Right lobe of liver (tissue), 4 donors: ENCODE measurements at regions not wholly inside any gene's neighbourhood (a gene's known extent, or its start where the extent isn't known, plus 50 kb on each side); places are given as distances from the start of the nearest gene placed in this dataset.

ENCODE experiments used
- POLR2A ChIP-seq: fragments of 450-650 bp; IDR thresholded peaks from one replicate; pipeline ENCODE4 v1.6.1; 2017; ENCODE audit warnings: antibody characterized with exemption, mild to moderate bottlenecking
- TF ChIP-seq, protein P1 (sequence below), 4 donors: fragments of 200-600 bp in 3 of 4; fragments of 450-650 bp in 1 of 4; IDR thresholded peaks; one replicate each; pipeline versions ENCODE4 v1.5.1 to v1.8.0; 2016 to 2022; ENCODE audit warnings: antibody characterized with exemption in 4 of 4, mild to moderate bottlenecking in 2 of 4
- donor health status: DM: no; HTN: no; CAD: no.
- donor health status: DM: no; HTN: no; CAD: no.
- donor health status: DM: no; HTN: yes; CAD: no.

DNA sequence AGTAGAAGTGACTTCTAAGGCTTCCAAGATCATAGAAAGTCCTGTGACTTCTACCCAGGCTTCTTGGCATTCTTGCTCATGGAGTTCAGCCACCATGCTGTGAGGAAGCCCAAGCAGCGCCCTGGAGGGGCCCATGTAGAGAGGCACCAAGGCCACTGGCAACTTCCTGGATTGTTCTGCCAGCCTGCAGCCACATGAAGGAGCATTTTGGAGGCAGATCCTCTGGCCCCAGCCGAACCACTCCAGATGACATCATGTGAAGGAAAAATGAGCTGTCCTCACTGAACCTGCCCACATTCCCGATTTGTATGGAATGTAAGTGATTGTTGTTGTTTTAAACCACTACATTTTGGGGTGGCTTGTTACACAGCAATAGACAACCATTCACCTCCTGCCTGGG is 51.5 kb upstream of the MNX1 start:
- TF ChIP-seq, protein P1, sequence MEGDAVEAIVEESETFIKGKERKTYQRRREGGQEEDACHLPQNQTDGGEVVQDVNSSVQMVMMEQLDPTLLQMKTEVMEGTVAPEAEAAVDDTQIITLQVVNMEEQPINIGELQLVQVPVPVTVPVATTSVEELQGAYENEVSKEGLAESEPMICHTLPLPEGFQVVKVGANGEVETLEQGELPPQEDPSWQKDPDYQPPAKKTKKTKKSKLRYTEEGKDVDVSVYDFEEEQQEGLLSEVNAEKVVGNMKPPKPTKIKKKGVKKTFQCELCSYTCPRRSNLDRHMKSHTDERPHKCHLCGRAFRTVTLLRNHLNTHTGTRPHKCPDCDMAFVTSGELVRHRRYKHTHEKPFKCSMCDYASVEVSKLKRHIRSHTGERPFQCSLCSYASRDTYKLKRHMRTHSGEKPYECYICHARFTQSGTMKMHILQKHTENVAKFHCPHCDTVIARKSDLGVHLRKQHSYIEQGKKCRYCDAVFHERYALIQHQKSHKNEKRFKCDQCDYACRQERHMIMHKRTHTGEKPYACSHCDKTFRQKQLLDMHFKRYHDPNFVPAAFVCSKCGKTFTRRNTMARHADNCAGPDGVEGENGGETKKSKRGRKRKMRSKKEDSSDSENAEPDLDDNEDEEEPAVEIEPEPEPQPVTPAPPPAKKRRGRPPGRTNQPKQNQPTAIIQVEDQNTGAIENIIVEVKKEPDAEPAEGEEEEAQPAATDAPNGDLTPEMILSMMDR (IDR thresholded peaks at IDR 0.05), result no peak
- no peak for TF ChIP-seq POLR2A
